Muscle layer of colon (tissue), 2 donors: ENCODE measurements at regions not wholly inside any gene's neighbourhood (a gene's known extent, or its start where the extent isn't known, plus 50 kb on each side); places are given as distances from the start of the nearest gene placed in this dataset.

Experiments used
- H3K27ac ChIP-seq: one replicate; pipeline ENCODE4 v1.7.0; 2013; ENCODE audit warnings: low read depth, mild to moderate bottlenecking, low read length, moderate library complexity
- H3K27me3 ChIP-seq, 2 donors: one replicate each; pipeline ENCODE4 v1.7.0; 2013; ENCODE audit warnings: low read length in 2 of 2, mild to moderate bottlenecking in 2 of 2; ENCODE audit not compliant: insufficient read depth in 2 of 2, control insufficient read depth in 1 of 2
- H3K36me3 ChIP-seq: one replicate; pipeline ENCODE4 v1.7.0; 2013; ENCODE audit warnings: mild to moderate bottlenecking, low read length; ENCODE audit not compliant: insufficient read depth
- H3K4me1 ChIP-seq: one replicate; pipeline ENCODE4 v1.7.0; 2013; ENCODE audit warnings: mild to moderate bottlenecking, low read length; ENCODE audit not compliant: insufficient read depth
- H3K4me3 ChIP-seq, 2 donors: one replicate each; pipeline ENCODE4 v1.7.0; 2013; ENCODE audit warnings: low read length in 2 of 2, low read depth in 1 of 2, mild to moderate bottlenecking in 1 of 2, moderate library complexity in 1 of 2
- H3K9ac ChIP-seq: one replicate; pipeline ENCODE4 v1.7.0; 2013; ENCODE audit warnings: low read length
- H3K9me3 ChIP-seq: one replicate; pipeline ENCODE4 v1.7.0; 2013; ENCODE audit warnings: mild to moderate bottlenecking, low read length
- donor health status: abdominal sarcoma.
- donor health status: Adenocarcinoma of cecum.

- no peaks in the 10 kb centered on the region for H3K36me3 ChIP-seq
- no peak overlapping the region for H3K27ac ChIP-seq
- H3K9ac ChIP-seq, result no peak overlapping the region
- no peak overlapping the region for H3K4me3 ChIP-seq
- H3K27me3 ChIP-seq, result no peaks in the 10 kb centered on the region
- no peaks in the 10 kb centered on the region for H3K9me3 ChIP-seq
- H3K4me1 ChIP-seq, result no peaks in the 10 kb centered on the region
These were observed 94.7 kb upstream of the CRHR1 start for GRCh38 chr17:45689451-45689850.

GRCh38 chr17:45690625-45691275 lies 93.4 kb upstream of the CRHR1 start:
- no peak overlapping the region for H3K27ac ChIP-seq
- H3K36me3 ChIP-seq, result no peaks in the 10 kb centered on the region
- no peaks in the 10 kb centered on the region for H3K9me3 ChIP-seq
- no peaks in the 10 kb centered on the region for H3K27me3 ChIP-seq
- H3K9ac ChIP-seq, result no peak overlapping the region
- no peaks in the 10 kb centered on the region for H3K4me1 ChIP-seq
- H3K4me3 ChIP-seq, result no peak overlapping the region

- H3K4me1 ChIP-seq, result no peaks in the 10 kb centered on the region
- no peak overlapping the region for H3K27ac ChIP-seq
- no peaks in the 10 kb centered on the region for H3K27me3 ChIP-seq
- H3K9me3 ChIP-seq, result peaks cover 4% of the 10 kb centered on the region
- H3K9ac ChIP-seq, result no peak overlapping the region
- H3K36me3 ChIP-seq, result no peaks in the 10 kb centered on the region
- no peak overlapping the region for H3K4me3 ChIP-seq
These were observed 91.5 kb upstream of the CRHR1 start for GRCh38 chr17:45692661-45693060.

- Histone ChIP-seq H3K27ac (no peak overlapping the region), H3K9ac (no peak overlapping the region), H3K27me3 (no peaks in the 10 kb centered on the region), H3K4me1 (no peaks in the 10 kb centered on the region), H3K4me3 (no peak overlapping the region), H3K36me3 (no peaks in the 10 kb centered on the region), H3K9me3 (peaks cover 4% of the 10 kb centered on the region)
These were observed 90.3 kb upstream of the CRHR1 start for GRCh38 chr17:45693792-45694191.

- no peaks in the 10 kb centered on the region for H3K4me1 ChIP-seq
- no peak overlapping the region for H3K4me3 ChIP-seq
- no peaks in the 10 kb centered on the region for H3K36me3 ChIP-seq
- H3K27me3 ChIP-seq, result peaks cover 0 to 4% of the 10 kb centered on the region in 2 donors
- H3K9me3 ChIP-seq, result peaks cover 4% of the 10 kb centered on the region
- H3K27ac ChIP-seq, result no peak overlapping the region
- no peak overlapping the region for H3K9ac ChIP-seq
These were observed 87.7 kb upstream of the CRHR1 start for GRCh38 chr17:45696442-45696841.

- Histone ChIP-seq H3K4me1 (no peaks in the 10 kb centered on the region), H3K9ac (no peak overlapping the region), H3K36me3 (no peaks in the 10 kb centered on the region), H3K27ac (no peak overlapping the region), H3K4me3 (no peak overlapping the region), H3K27me3 (peaks cover 0 to 4% of the 10 kb centered on the region in 2 donors), H3K9me3 (peaks cover 4% of the 10 kb centered on the region)
These were observed 87.0 kb upstream of the CRHR1 start for GRCh38 chr17:45697076-45697475.

GRCh38 chr17:45700171-45701090 lies 83.7 kb upstream of the CRHR1 start:
- Histone ChIP-seq H3K36me3 (no peaks in the 10 kb centered on the region), H3K4me3 (no peak overlapping the region), H3K9me3 (peaks cover 4% of the 10 kb centered on the region), H3K9ac (no peak overlapping the region), H3K27ac (no peak overlapping the region), H3K4me1 (no peaks in the 10 kb centered on the region), H3K27me3 (peaks cover 0 to 4% of the 10 kb centered on the region in 2 donors)

GRCh38 chr17:45702666-45703266 lies 81.4 kb upstream of the CRHR1 start:
- Histone ChIP-seq H3K4me3 (no peak overlapping the region), H3K4me1 (no peaks in the 10 kb centered on the region), H3K9me3 (no peaks in the 10 kb centered on the region), H3K27me3 (peaks cover 0 to 4% of the 10 kb centered on the region in 2 donors), H3K36me3 (no peaks in the 10 kb centered on the region), H3K27ac (no peak overlapping the region), H3K9ac (no peak overlapping the region)

- no peaks in the 10 kb centered on the region for H3K4me1 ChIP-seq
- peaks cover 0 to 4% of the 10 kb centered on the region in 2 donors for H3K27me3 ChIP-seq
- no peak overlapping the region for H3K27ac ChIP-seq
- no peak overlapping the region for H3K9ac ChIP-seq
- no peaks in the 10 kb centered on the region for H3K36me3 ChIP-seq
- no peaks in the 10 kb centered on the region for H3K9me3 ChIP-seq
- no peak overlapping the region for H3K4me3 ChIP-seq
These were observed 80.8 kb upstream of the CRHR1 start for GRCh38 chr17:45703348-45703747.

- H3K4me1 ChIP-seq, result no peaks in the 10 kb centered on the region
- H3K27ac ChIP-seq, result no peak overlapping the region
- no peaks in the 10 kb centered on the region for H3K36me3 ChIP-seq
- no peaks in the 10 kb centered on the region for H3K9me3 ChIP-seq
- H3K4me3 ChIP-seq, result no peak overlapping the region
- peaks cover 0 to 4% of the 10 kb centered on the region in 2 donors for H3K27me3 ChIP-seq
- H3K9ac ChIP-seq, result no peak overlapping the region
These were observed 80.3 kb upstream of the CRHR1 start for GRCh38 chr17:45703806-45704205.

- H3K27me3 ChIP-seq, result peaks cover 0 to 4% of the 10 kb centered on the region in 2 donors
- no peaks in the 10 kb centered on the region for H3K36me3 ChIP-seq
- H3K4me1 ChIP-seq, result no peaks in the 10 kb centered on the region
- H3K9me3 ChIP-seq, result no peaks in the 10 kb centered on the region
- no peak overlapping the region for H3K9ac ChIP-seq
- H3K4me3 ChIP-seq, result no peak overlapping the region
- no peak overlapping the region for H3K27ac ChIP-seq
These were observed 79.9 kb upstream of the CRHR1 start for GRCh38 chr17:45704251-45704650.
